GM12891 (cell line): ENCODE measurements at regions not wholly inside any gene's neighbourhood (a gene's known extent, or its start where the extent isn't known, plus 50 kb on each side); places are given as distances from the start of the nearest gene placed in this dataset.

Source experiments
- POLR2A ChIP-seq: IDR thresholded peaks from 2 replicates; pipeline ENCODE4 v1.6.1; 2011; ENCODE audit warnings: low read depth, low read length, control low read depth
- POLR2AphosphoS5 ChIP-seq: IDR thresholded peaks from 2 replicates; pipeline ENCODE4 v1.6.1; 2011; ENCODE audit warnings: low read depth, low read length, control low read depth
- TAF1 ChIP-seq: IDR thresholded peaks from 2 replicates; pipeline ENCODE4 v1.6.1; 2011; ENCODE audit warnings: low read depth, low read length, control low read depth

GRCh38 chr5:3518576-3518975, 77.1 kb upstream of the IRX1 start:
- TF ChIP-seq POLR2AphosphoS5 (no peak), POLR2A (no peak), TAF1 (no peak)
